ENCODE measurements at regions not wholly inside any gene's neighbourhood (a gene's known extent, or its start where the extent isn't known, plus 50 kb on each side); places are given as distances from the start of the nearest gene placed in this dataset.

DNA sequence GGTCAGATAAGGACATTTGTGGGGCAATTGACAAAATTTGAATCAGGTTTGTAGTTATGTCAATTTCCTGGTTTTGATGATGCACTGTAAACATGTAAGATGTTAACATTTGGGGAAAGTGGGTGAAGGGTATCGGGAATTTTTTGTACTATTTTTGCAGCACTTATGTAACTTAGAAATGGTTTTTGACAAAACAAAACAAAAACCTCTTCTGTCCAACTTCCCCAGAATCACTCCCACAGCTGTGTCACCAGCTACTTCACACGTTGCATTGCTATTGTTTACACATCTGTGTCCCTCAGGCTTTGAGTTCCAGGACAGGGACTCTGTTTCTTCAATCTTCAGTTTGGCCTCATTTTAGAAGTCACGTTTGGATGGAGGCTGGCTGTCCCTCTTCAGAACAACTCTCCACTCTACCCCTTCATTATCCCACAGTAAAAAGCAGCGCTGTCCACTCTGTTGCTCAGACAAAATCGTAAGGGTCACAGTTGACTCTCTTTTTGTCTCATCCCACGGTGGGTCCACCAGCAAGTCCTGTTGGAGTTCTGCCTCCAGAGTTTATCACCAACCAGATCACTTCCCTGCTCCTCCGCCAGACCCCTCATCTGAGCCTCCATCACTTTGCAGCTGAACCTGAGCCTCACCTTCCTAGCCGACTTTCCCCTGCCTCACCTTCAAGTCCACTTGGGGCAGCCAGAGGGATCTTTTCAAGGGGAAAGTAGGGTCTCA is 63.2 kb downstream of the NENF start:
- no peak for DNase-seq
- TF ChIP-seq POLR2AphosphoS5 (IDR thresholded peaks at IDR 0.05) = no peak
- TF ChIP-seq POLR2A (IDR thresholded peaks at IDR 0.05) = no peak
- TF ChIP-seq, protein P1, sequence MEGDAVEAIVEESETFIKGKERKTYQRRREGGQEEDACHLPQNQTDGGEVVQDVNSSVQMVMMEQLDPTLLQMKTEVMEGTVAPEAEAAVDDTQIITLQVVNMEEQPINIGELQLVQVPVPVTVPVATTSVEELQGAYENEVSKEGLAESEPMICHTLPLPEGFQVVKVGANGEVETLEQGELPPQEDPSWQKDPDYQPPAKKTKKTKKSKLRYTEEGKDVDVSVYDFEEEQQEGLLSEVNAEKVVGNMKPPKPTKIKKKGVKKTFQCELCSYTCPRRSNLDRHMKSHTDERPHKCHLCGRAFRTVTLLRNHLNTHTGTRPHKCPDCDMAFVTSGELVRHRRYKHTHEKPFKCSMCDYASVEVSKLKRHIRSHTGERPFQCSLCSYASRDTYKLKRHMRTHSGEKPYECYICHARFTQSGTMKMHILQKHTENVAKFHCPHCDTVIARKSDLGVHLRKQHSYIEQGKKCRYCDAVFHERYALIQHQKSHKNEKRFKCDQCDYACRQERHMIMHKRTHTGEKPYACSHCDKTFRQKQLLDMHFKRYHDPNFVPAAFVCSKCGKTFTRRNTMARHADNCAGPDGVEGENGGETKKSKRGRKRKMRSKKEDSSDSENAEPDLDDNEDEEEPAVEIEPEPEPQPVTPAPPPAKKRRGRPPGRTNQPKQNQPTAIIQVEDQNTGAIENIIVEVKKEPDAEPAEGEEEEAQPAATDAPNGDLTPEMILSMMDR (IDR thresholded peaks at IDR 0.05 in 8 of 11, conservative IDR thresholded peaks at IDR 0.05 in 3 of 11) = no peak
- Histone ChIP-seq H3K27me3 (replicated peaks in 1 of 7) (no peaks in the 10 kb centered on the region), H3K4me3 (no peak overlapping the region), H3K27ac (no peak overlapping the region), H3K9me3 (no peaks in the 10 kb centered on the region), H3K36me3 (no peaks in the 10 kb centered on the region), H3K4me1 (no peaks in the 10 kb centered on the region)
- intact Hi-C loops (cut with DNase I; ENCODE audit: low total_unique reads) = loop anchor here (10.0 kb wide), 1 partner anchor 159 kb away; no protein-coding TSS in a partner anchor
- WGBS, 5 donors = 66 to 80% (median 73%) methylated on average over 8 of the region's 8 CpGs

DNA sequence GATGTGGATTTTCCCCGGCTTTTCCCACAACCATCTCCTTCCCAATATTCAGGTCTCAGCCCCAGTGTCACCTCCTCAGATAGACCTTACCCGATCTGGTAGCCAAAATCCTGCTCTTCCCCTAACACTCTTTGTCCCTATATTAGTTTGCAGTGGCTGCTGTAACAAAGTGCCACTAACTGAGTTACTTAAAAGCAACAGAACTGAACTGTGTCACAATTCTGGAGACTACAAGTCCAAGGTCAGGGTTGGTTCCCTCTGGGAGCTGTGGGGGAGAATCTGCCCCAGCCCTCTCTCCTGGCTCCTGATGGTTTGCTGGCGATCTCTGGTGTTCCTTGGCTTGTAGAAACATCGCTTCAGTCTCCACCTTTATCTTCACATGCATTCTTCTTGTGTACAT is 64.0 kb downstream of the NENF start:
- TF ChIP-seq, protein P1 (IDR thresholded peaks at IDR 0.05 in 8 of 11, conservative IDR thresholded peaks at IDR 0.05 in 3 of 11) = no peak
- TF ChIP-seq POLR2A (IDR thresholded peaks at IDR 0.05) (no peak), POLR2AphosphoS5 (IDR thresholded peaks at IDR 0.05) (no peak)
- no peaks in the 10 kb centered on the region for H3K36me3 ChIP-seq
- DNase-seq = no peak
- H3K4me1 ChIP-seq = no peaks in the 10 kb centered on the region
- 84 to 93% (median 92%) methylated on average over 4 of the region's 4 CpGs for WGBS, 5 donors
- H3K4me3 ChIP-seq = no peak overlapping the region
- H3K9me3 ChIP-seq = no peaks in the 10 kb centered on the region
- no peak overlapping the region for H3K27ac ChIP-seq
- intact Hi-C loops (cut with DNase I; ENCODE audit: low total_unique reads) = loop anchor here (10.0 kb wide), 1 partner anchor 158 kb away; no protein-coding TSS in a partner anchor
- no peaks in the 10 kb centered on the region for H3K27me3 ChIP-seq (replicated peaks in 1 of 7)

DNA sequence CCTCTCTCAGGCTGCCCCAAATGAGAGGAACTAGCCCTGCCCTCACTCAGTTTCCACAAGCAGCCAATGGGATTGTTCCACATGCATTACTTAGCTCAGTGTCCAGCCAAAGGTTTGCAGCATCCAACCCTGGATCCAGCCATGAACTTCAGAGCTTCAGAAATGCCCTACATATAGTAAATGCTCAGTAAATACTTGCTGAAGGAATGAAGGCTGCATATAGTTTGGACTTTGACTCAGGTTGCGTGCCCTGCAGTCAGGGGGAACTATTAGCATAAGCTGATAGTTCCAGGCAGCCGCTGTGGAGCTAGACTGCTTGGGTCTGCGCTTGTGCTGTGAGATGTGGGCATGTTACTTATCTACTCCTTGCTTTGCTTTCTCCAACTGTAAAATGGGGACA is 64.8 kb downstream of the NENF start:
- no peaks in the 10 kb centered on the region for H3K4me1 ChIP-seq
- no peak overlapping the region for H3K4me3 ChIP-seq
- no peaks in the 10 kb centered on the region for H3K9me3 ChIP-seq
- no peaks in the 10 kb centered on the region for H3K36me3 ChIP-seq
- H3K27me3 ChIP-seq (replicated peaks in 1 of 7) = no peaks in the 10 kb centered on the region
- intact Hi-C loops (cut with DNase I; ENCODE audit: low total_unique reads) = loop anchor here (10.0 kb wide), 1 partner anchor 157 kb away; no protein-coding TSS in a partner anchor
- WGBS, 5 donors = 93 to 99% (median 95%) methylated on average over 3 of the region's 3 CpGs
- TF ChIP-seq POLR2AphosphoS5 (IDR thresholded peaks at IDR 0.05) = no peak
- TF ChIP-seq, protein P1 (IDR thresholded peaks at IDR 0.05 in 8 of 11, conservative IDR thresholded peaks at IDR 0.05 in 3 of 11) = no peak
- TF ChIP-seq POLR2A (IDR thresholded peaks at IDR 0.05) = no peak
- no peak overlapping the region for H3K27ac ChIP-seq
- DNase-seq = no peak

DNA sequence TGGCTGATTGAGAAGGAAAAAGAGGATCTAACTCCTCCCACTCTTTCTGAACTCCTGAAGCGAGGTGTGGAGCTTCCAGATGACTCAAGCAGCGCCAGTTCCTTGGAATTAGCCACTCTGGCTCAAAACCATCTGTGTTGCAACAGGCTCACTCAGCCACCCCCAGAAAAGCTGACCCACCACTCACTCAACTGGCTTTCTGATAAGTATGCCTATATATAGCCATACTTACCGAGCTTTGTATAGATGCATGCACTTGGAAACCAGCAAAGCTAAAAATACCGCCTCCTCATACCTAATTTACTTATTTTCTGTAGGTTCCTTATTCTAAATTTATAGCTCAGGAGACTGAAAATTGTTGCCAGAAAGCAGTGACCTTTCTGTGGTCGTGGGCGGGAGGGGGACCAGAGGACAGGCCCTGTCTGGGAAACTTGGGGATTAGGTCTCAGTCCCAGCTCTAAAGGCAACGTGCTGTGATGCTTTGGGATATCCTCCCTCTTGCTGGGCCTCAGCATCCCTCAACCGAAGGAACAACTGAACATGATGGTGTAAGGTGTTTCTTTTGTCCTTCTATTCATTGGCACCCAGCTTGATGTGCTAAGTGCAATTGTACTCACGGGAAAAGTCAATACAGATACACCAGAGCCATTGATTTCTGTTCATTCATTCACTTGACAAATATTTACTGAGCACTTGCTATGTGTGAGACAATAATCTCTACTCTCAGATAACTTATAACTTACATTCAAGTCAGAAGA is 65.7 kb downstream of the NENF start:
- no peaks in the 10 kb centered on the region for H3K36me3 ChIP-seq
- no peak for DNase-seq
- intact Hi-C loops (cut with DNase I; ENCODE audit: low total_unique reads) = loop anchor here (10.0 kb wide), 1 partner anchor 156 kb away; no protein-coding TSS in a partner anchor
- no peaks in the 10 kb centered on the region for H3K9me3 ChIP-seq
- no peaks in the 10 kb centered on the region for H3K4me1 ChIP-seq
- H3K4me3 ChIP-seq = no peak overlapping the region
- 66 to 81% (median 74%) methylated on average over 9 of the region's 9 CpGs for WGBS, 5 donors
- no peaks in the 10 kb centered on the region for H3K27me3 ChIP-seq (replicated peaks in 1 of 7)
- TF ChIP-seq, protein P1 (IDR thresholded peaks at IDR 0.05 in 8 of 11, conservative IDR thresholded peaks at IDR 0.05 in 3 of 11) = no peak
- TF ChIP-seq POLR2A (IDR thresholded peaks at IDR 0.05) (no peak), POLR2AphosphoS5 (IDR thresholded peaks at IDR 0.05) (no peak)
- no peak overlapping the region for H3K27ac ChIP-seq
